ENCODE measurements at regions not wholly inside any gene's neighbourhood (a gene's known extent, or its start where the extent isn't known, plus 50 kb on each side); places are given as distances from the start of the nearest gene placed in this dataset.
"Not testable (repeated sequence)": the region's sequence is repeated elsewhere in the genome, so short reads cannot be mapped to it uniquely, and the experiment has no call there.

- DNase-seq = no peak
- no peaks in the 10 kb centered on the region for H3K36me3 ChIP-seq
Measured at GRCh38 chr21:15301736-15302135, 236.9 kb upstream of the NRIP1 start.

GRCh38 chr21:15306271-15306670 lies 241.5 kb upstream of the NRIP1 start:
- Histone ChIP-seq H3K27ac (no peak overlapping the region), H3K9me3 (ENCODE audit: severe bottlenecking) (no peaks in the 10 kb centered on the region), H3K27me3 (ENCODE audit: insufficient read depth, low read depth, severe bottlenecking) (no peaks in the 10 kb centered on the region), H3K4me3 (ENCODE audit: low read depth, low read length) (no peak overlapping the region), H3K36me3 (no peaks in the 10 kb centered on the region)
- no peak for DNase-seq
- TF ChIP-seq CTCF (IDR thresholded peaks at IDR 0.05; ENCODE audit: low read depth, low read length) = no peak

More at GRCh38 chr21:15301736-15302135, 236.9 kb upstream of the NRIP1 start:
- no peak for TF ChIP-seq CTCF (IDR thresholded peaks at IDR 0.05; ENCODE audit: low read depth, low read length)
- Histone ChIP-seq H3K27me3 (ENCODE audit: insufficient read depth, low read depth, severe bottlenecking) (no peaks in the 10 kb centered on the region), H3K4me3 (ENCODE audit: low read depth, low read length) (no peak overlapping the region), H3K9me3 (ENCODE audit: severe bottlenecking) (peaks cover 6% of the 10 kb centered on the region), H3K27ac (no peak overlapping the region)

- TF ChIP-seq CTCF (IDR thresholded peaks at IDR 0.05; ENCODE audit: low read depth, low read length) = no peak
- Histone ChIP-seq H3K27me3 (ENCODE audit: insufficient read depth, low read depth, severe bottlenecking) (no peaks in the 10 kb centered on the region), H3K4me3 (ENCODE audit: low read depth, low read length) (no peak overlapping the region), H3K36me3 (no peaks in the 10 kb centered on the region), H3K9me3 (ENCODE audit: severe bottlenecking) (no peaks in the 10 kb centered on the region), H3K27ac (no peak overlapping the region)
- DNase-seq = no peak
Measured at GRCh38 chr21:15308333-15308732, 243.5 kb upstream of the NRIP1 start.

- no peak overlapping the region for H3K27ac ChIP-seq
- TF ChIP-seq CTCF (IDR thresholded peaks at IDR 0.05; ENCODE audit: low read depth, low read length) = no peak
- H3K36me3 ChIP-seq = no peaks in the 10 kb centered on the region
- H3K9me3 ChIP-seq (ENCODE audit: severe bottlenecking) = no peaks in the 10 kb centered on the region
- no peaks in the 10 kb centered on the region for H3K27me3 ChIP-seq (ENCODE audit: insufficient read depth, low read depth, severe bottlenecking)
- no peak for DNase-seq
- H3K4me3 ChIP-seq (ENCODE audit: low read depth, low read length) = no peak overlapping the region
Measured at GRCh38 chr21:15309022-15309590, 244.3 kb upstream of the NRIP1 start.

- no peaks in the 10 kb centered on the region for H3K36me3 ChIP-seq
- DNase-seq = no peak
- no peak overlapping the region for H3K4me3 ChIP-seq (ENCODE audit: low read depth, low read length)
- no peaks in the 10 kb centered on the region for H3K9me3 ChIP-seq (ENCODE audit: severe bottlenecking)
- no peak for TF ChIP-seq CTCF (IDR thresholded peaks at IDR 0.05; ENCODE audit: low read depth, low read length)
- H3K27me3 ChIP-seq (ENCODE audit: insufficient read depth, low read depth, severe bottlenecking) = no peaks in the 10 kb centered on the region
- H3K27ac ChIP-seq = no peak overlapping the region
Measured at GRCh38 chr21:15309721-15310120, 244.9 kb upstream of the NRIP1 start.

GRCh38 chr21:15311510-15311909 lies 246.7 kb upstream of the NRIP1 start:
- no peak for TF ChIP-seq CTCF (IDR thresholded peaks at IDR 0.05; ENCODE audit: low read depth, low read length)
- no peak overlapping the region for H3K27ac ChIP-seq
- no peak overlapping the region for H3K4me3 ChIP-seq (ENCODE audit: low read depth, low read length)
- no peaks in the 10 kb centered on the region for H3K9me3 ChIP-seq (ENCODE audit: severe bottlenecking)
- DNase-seq = no peak
- no peaks in the 10 kb centered on the region for H3K36me3 ChIP-seq
- H3K27me3 ChIP-seq (ENCODE audit: insufficient read depth, low read depth, severe bottlenecking) = no peaks in the 10 kb centered on the region

- not testable (repeated sequence) for H3K27ac ChIP-seq; DNase-seq; H3K9me3 ChIP-seq (ENCODE audit: severe bottlenecking); H3K4me3 ChIP-seq (ENCODE audit: low read depth, low read length); H3K27me3 ChIP-seq (ENCODE audit: insufficient read depth, low read depth, severe bottlenecking); H3K36me3 ChIP-seq
Measured at GRCh38 chr21:15317034-15317433, 252.2 kb upstream of the NRIP1 start.

Data from WERI-Rb-1 (cell line).